ENCODE measurements at regions not wholly inside any gene's neighbourhood (a gene's known extent, or its start where the extent isn't known, plus 50 kb on each side); places are given as distances from the start of the nearest gene placed in this dataset.
"Not testable (repeated sequence)": the region's sequence is repeated elsewhere in the genome, so short reads cannot be mapped to it uniquely, and the experiment has no call there.

- DNase-seq: no peak
- in situ Hi-C loops (cut with HindIII; ENCODE audit: low pct_ligation_motif_present, low pct_unique_long_range_greater_than_20kb, low sequenced_read_pairs): no loop called here
Observed at GRCh38 chr5:104095527-104095926, 532.9 kb upstream of the NUDT12 start.

DNA sequence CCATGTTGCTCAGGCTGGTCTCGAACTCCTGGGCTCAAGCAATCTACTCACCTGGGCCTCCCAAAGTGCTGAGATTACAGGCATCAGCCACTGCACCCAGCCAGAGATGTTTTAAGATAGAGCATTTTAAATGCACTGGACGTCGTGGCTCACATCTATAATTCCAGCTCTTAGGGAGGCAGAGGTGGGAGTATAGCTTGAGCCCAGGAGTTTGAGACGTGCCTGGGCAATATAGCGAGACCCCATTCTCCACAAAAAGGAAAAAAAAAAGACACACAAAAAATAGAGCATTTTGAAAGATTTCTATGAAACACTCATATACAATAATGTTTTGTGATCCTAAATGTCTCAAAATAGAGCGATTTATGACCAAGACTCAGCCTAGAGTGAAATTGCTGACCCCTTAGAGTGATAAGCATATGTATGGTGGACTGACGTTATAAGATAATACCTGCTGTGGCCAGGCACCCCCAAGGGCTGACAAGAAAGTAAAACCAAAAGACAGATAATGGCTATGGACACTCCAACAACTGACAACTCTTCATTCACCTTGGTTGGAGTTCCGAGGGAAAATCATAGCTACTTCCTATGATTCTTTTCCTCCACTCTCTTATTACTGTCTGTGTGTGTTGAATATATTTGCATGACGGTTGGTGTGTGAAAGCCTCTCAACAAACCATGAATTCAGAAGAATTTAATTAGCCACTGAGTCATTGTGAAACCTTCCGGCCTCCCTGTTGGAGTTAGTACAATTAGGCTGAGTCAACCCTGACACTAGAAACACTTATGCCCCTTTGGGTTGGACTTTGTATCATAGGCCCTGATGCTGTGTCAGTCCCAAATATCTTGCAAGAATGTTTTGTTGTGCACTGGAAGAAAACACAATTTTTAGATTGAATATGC is 526.5 kb upstream of the NUDT12 start:
- no peak for DNase-seq

GRCh38 chr5:104084896-104085295 is 522.3 kb upstream of the NUDT12 start:
- in situ Hi-C loops (cut with HindIII; ENCODE audit: low pct_ligation_motif_present, low pct_unique_long_range_greater_than_20kb, low sequenced_read_pairs): no loop called here
- no peak for DNase-seq

More for the DNA sequence above, 526.5 kb upstream of the NUDT12 start:
- in situ Hi-C loops (cut with HindIII; ENCODE audit: low pct_ligation_motif_present, low pct_unique_long_range_greater_than_20kb, low sequenced_read_pairs): no loop called here

DNA sequence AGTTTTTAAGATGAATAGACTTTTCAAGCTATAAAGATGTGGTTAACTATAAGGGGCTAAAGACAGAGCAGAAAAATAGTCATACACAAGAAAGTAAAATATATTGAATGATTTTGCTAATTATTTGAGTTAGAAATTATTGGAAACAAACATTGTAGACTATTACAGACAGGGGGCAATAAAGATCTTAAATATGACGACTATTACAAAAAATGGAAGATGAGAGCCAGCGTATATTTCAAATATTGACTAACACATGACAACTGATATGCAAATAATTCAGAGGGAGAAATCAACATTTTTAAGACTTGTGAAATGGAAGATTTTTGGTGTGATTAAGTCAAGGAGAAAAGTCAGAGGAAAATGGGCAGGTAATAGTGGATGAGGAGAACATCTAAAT is 520.2 kb upstream of the NUDT12 start:
- DNase-seq: no peak
- in situ Hi-C loops (cut with HindIII; ENCODE audit: low pct_ligation_motif_present, low pct_unique_long_range_greater_than_20kb, low sequenced_read_pairs): no loop called here

GRCh38 chr5:104081232-104081631 is 518.6 kb upstream of the NUDT12 start:
- in situ Hi-C loops (cut with HindIII; ENCODE audit: low pct_ligation_motif_present, low pct_unique_long_range_greater_than_20kb, low sequenced_read_pairs): no loop called here
- DNase-seq: no peak

DNA sequence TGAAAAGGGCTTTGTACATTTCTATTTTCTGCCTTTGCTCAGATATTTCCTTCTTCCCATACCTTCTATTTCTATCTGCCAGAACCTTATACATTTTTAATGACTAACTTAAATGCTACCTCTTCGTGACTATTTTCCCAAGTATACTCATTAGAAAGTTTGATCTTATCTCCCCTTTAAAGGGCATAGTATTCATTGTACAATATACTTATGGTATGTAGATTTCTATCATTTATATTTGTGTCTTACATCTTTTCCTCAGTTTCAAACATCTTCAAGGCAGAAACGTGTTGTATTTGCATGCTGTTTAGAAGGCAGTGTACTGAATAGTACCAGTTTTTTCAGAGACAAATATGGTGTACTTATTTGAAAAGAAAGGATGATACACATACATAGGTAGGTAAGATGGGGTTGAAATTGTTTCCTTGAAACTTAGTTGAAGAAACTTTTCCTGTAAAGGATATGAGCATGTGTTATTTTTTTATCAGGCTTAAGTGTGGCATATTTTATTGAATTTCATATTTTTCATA is 518.1 kb upstream of the NUDT12 start:
- DNase-seq: no peak

DNA sequence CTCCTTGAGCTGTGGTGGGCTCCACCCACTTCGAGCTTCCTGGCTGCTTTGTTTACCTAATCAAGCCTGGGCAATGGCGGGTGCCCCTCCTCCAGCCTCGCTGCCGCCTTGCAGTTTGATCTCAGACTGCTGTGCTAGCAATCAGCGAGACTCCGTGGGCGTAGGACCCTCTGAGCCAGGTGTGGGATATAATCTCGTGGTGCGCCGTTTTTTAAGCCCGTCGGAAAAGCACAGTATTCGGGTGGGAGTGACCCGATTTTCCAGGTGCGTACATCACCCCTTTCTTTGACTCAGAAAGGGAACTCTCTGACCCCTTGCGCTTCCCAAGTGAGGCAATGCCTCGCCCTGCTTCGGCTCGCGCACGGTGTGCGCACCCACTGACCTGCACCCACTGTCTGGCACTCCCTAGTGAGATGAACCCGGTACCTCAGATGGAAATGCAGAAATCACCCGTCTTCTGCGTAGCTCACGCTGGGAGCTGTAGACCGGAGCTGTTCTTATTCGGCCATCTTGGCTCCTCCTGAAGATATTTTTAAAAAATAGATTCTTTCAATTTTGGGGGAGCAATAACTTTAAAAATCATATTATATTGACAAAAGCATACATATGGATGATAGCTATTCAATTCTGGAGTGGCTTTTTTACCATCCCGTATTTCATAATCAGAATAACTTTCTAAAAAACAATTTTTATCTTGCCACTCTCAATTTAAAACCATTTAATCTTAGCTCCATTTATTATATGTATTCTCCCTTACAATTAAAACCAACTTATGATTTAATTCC is 517.5 kb upstream of the NUDT12 start:
- DNase-seq; in situ Hi-C loops (cut with HindIII; ENCODE audit: low pct_ligation_motif_present, low pct_unique_long_range_greater_than_20kb, low sequenced_read_pairs): not testable (repeated sequence)

More for the DNA sequence above, 518.1 kb upstream of the NUDT12 start:
- in situ Hi-C loops (cut with HindIII; ENCODE audit: low pct_ligation_motif_present, low pct_unique_long_range_greater_than_20kb, low sequenced_read_pairs): no loop called here

GRCh38 chr5:104071887-104072286 is 509.3 kb upstream of the NUDT12 start:
- in situ Hi-C loops (cut with HindIII; ENCODE audit: low pct_ligation_motif_present, low pct_unique_long_range_greater_than_20kb, low sequenced_read_pairs): no loop called here

DNA sequence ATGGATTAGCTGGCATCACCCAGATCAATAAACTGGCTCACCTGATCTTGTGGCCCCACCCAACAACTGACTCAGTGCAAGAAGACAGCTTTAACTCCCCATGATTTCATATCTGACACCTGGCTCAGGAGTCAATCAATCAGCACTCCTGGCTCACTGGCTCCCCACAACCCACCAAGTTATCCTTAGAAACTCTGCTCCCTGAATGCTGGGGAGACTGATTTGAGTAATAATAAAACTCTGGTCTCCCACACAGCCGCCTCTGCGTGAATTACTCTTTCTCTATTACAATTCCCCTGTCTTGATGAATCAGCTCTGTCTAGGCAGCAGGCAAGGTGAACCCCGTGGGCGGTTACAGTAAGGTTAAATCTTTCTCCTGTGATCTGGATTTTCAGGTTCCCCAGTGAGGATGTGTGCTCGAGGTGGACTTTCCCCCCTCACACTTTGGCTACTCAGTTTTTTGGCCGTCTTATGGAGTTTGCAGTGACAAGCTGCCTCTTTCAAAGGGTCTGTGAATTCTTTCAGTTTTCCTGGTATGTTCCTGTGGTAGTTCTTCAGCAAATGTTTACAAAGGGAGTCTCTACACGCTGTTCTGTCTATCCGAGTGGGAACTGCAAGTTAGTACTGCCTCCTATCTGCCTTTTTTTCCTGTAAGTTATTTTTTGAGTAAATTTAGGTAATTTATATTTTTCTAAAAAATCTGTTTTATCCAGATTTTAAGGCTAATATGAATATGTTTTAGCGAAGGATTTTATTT is 500.2 kb upstream of the NUDT12 start:
- in situ Hi-C loops (cut with HindIII; ENCODE audit: low pct_ligation_motif_present, low pct_unique_long_range_greater_than_20kb, low sequenced_read_pairs): no loop called here
- DNase-seq: no peak

More at GRCh38 chr5:104071887-104072286, 509.3 kb upstream of the NUDT12 start:
- DNase-seq: no peak

- in situ Hi-C loops (cut with HindIII; ENCODE audit: low pct_ligation_motif_present, low pct_unique_long_range_greater_than_20kb, low sequenced_read_pairs): no loop called here
- no peak for DNase-seq
Observed at GRCh38 chr5:104061707-104062106, 499.1 kb upstream of the NUDT12 start.

DNA sequence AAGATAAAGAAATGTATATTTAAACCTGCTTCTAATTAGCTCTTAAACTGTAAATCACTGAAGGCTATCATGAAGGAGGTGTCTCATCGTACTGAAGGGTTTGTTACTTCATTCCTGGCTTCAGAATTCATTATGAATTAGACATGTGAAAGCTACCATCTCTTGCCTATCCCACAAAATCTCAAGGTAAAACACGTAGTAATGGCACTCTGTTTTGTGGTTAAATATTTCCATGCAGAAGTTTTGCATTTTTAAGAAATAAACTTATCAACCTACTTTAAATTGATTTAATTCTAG is 490.7 kb upstream of the NUDT12 start:
- in situ Hi-C loops (cut with HindIII; ENCODE audit: low pct_ligation_motif_present, low pct_unique_long_range_greater_than_20kb, low sequenced_read_pairs): no loop called here
- no peak for DNase-seq

DNA sequence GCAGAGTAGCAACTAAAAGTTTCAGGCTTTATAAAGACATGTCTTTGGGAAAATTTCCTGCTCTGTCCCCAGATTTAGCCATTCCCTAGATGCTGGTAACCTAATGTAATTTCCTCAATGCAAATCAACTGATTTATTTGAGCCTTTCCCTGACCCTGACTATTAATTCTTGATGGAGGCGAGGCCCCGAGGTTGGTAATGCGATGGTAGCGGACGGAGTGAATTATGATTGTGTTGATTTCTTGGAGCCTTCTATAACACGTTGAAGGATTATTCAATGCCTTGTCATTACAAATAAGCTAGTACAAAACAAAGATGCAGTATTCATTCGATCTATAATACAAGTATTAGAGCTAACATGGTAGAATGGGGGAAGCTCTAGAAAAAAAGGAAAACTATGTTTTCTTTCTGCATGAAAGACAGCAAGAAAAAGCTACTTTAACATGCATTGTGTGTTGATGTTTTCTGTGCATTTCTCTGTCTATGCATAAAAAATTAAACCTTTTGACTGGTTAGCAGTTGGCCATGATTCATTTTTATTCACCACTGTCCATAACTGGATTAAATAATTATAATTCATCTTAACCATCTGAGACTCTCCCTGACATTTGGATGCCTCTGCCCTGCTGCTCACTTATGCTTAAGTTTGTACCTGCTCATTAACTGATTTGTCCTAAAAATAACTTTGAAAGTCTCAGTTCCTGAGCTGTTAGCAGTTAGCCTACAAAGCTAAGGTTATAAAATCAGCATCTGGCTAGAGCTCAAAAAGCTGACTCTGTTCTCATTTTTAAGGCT is 490.2 kb upstream of the NUDT12 start:
- in situ Hi-C loops (cut with HindIII; ENCODE audit: low pct_ligation_motif_present, low pct_unique_long_range_greater_than_20kb, low sequenced_read_pairs): no loop called here
- no peak for DNase-seq

DNA sequence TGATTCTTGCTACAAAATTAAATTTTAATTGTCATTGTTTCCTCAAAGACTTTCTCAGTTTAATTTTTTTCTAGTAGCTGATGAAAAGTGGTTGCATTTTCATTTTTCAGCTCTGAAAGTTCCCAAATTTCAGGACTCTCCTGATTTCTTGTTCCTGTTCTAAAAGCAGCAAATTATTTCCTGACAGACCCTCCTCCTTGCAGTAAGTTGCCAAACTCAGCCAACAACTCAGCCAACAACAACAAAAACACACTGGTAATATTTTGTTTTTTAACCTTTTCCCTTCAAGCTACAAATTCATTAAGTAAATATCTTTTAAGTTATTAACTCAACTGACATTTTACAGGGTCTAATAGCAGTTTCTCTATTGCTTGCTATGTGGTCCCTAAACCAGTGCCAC is 487.8 kb upstream of the NUDT12 start:
- in situ Hi-C loops (cut with HindIII; ENCODE audit: low pct_ligation_motif_present, low pct_unique_long_range_greater_than_20kb, low sequenced_read_pairs): no loop called here
- DNase-seq: no peak

DNA sequence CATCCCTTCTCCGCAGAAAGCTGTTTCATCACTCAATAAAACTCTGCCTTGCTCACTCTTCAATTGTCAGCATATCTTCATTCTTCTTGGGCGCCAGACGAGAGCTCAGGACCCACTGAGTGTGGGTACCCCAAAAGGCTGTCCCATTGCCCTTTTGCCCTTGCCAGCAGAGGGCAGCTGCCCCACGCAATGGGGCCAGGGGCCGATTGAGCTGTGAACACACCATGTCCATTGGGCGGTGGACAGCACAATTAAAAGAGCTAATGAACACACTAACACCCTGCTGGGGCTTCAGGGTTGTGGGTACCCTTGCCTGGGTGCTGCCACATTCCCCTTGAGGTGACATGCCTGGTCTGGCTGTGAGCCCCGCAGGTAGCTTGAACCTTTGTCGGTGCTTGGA is 487.2 kb upstream of the NUDT12 start:
- DNase-seq: no peak
- in situ Hi-C loops (cut with HindIII; ENCODE audit: low pct_ligation_motif_present, low pct_unique_long_range_greater_than_20kb, low sequenced_read_pairs): no loop called here

GRCh38 chr5:104048231-104048630 is 485.6 kb upstream of the NUDT12 start:
- in situ Hi-C loops (cut with HindIII; ENCODE audit: low pct_ligation_motif_present, low pct_unique_long_range_greater_than_20kb, low sequenced_read_pairs): no loop called here
- no peak for DNase-seq

- DNase-seq: no peak
- in situ Hi-C loops (cut with HindIII; ENCODE audit: low pct_ligation_motif_present, low pct_unique_long_range_greater_than_20kb, low sequenced_read_pairs): no loop called here
Observed at GRCh38 chr5:104045987-104046386, 483.4 kb upstream of the NUDT12 start.

- DNase-seq; in situ Hi-C loops (cut with HindIII; ENCODE audit: low pct_ligation_motif_present, low pct_unique_long_range_greater_than_20kb, low sequenced_read_pairs): not testable (repeated sequence)
Observed at GRCh38 chr5:104039871-104040270, 477.3 kb upstream of the NUDT12 start.

DNA sequence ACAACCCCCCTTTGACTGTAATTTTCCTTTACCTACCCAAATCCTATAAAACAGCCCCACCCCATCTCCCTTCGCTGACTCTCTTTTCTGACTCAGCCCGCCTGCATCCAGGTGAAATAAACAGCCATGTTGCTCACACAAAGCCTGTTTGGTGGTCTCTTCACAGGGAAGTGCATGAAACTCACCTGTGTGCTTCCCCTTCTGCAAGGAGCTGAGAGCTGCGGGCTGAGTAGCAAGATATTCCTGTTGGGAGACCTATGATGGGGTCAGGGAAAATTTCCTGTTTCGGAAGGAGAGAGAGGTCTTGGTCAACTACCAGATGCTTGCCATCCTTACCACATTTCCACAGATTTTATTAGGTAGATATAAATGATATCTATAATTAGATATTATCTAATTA is 474.5 kb upstream of the NUDT12 start:
- in situ Hi-C loops (cut with HindIII; ENCODE audit: low pct_ligation_motif_present, low pct_unique_long_range_greater_than_20kb, low sequenced_read_pairs); DNase-seq: not testable (repeated sequence)
